HG03460 (cell line): ENCODE measurements at regions not wholly inside any gene's neighbourhood (a gene's known extent, or its start where the extent isn't known, plus 50 kb on each side); places are given as distances from the start of the nearest gene placed in this dataset.

ENCODE experiments used
- ATAC-seq: cut with Tn5 transposase; IDR thresholded peaks from one replicate; pipeline ENCODE4 v1.9.1; 2021; ENCODE audit not compliant: unreplicated experiment

GRCh38 chrX:43493756-43494155, 162.3 kb upstream of the MAOA start:
- ATAC-seq, result no peak

DNA sequence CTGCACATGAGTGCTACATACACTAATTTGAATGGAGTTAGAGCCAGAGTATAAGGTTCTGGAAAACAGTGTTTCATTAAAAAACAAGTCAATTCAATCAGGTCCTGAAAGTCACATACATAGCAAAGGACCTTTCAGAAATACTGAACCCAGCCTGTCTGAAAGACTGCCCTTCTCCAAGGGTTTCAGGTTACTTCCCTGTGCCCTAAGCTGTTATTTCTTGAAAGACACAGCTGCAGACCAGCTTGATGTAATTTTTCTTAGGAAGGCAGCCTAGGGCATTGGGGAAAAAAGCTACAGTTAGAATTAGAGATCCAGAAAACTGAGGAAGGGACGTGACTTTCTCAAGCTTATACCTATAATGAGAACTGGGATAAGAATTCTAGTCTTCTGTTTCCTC, 155.9 kb upstream of the MAOA start:
- ATAC-seq, result no peak

DNA sequence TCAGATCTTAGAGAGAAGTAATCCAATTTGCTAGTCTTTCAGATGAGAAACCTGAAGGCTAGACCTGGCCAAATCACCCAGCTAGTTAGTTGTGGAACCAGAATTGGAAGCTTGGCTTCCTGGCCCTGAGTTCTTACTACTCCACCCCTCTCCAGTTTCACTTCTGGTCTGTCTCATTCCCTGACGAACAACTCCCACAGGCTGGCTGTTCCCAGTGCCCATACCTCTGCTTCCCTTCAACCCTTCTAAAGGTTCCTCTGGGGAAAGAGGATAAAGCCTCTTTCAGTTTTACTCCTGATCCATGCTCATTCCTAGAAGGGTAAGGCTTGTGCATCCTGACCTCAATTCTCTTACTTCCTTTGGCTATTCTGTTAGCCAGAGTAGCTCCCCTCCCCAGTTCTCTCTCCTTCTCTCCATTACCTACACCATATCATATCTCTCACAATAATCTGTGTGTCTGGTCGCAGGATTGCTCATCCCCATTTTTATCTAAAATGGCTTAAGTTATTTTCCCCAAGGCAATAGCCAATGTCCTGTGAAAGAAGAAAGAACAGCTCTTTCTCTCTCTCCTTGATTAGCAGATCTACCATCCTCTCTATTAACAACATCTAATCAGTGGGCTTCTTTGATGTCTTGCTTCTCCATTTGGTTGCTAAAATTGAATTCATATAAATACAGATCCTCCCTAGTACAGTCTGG, 155.0 kb upstream of the MAOA start:
- no peak for ATAC-seq

GRCh38 chrX:43504394-43504793, 151.7 kb upstream of the MAOA start:
- ATAC-seq, result no peak

DNA sequence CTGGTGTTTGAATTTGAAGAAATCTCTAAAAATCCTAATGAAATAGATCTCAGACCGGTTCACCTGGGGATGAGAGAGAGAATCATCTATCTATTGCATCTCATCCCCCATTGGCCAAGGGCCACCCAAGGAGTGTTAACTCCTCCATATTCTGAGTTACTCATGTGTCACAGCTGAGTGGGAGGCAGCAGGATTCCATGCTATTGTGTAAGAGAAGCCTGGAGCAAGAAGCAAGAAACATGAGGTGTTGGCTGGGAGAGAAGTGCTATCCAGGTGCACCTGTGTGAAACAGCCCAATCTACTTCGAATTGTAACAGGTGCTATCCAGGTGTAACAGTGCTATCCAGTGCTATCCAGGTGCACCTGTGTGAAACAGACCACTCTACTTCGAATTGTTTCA, 150.3 kb upstream of the MAOA start:
- ATAC-seq, result no peak

DNA sequence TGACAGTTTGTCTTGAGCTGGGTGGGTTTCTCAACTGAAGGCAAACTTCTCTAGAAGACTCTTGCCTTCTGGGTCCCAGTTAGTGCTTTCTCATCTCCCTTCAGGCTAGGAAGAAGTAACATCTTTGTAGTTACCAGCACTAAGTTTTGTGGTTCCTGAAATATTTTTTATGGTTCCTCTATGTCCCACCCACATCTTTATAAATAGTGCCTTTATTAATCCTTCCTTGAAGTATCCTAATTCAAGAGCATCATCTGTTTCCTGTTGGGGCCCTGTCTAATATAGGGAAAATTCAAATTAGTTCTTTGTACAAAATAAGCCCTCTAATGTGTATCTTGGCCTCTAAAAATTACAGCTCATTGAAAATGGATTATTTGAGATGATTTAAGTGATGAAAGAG, 147.4 kb upstream of the MAOA start:
- ATAC-seq, result no peak

DNA sequence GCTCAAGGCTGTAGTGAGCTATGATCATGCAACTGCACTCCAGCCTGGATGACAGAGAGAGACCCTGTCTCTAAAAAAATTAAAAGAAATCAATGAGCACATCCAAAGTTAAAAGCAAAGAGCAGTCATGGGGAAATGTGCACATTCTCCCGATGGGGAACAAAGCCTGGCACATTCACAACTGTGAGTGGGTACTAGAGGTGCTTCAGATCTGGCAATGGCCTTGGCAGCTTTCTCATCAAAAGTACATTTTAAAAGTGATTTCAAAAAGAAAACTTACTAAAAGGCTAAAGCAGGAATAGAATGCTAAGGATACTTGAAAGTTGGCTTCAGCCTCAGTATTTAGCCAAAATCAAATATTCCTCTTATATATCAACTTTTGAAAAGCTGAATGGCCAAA, 145.9 kb upstream of the MAOA start:
- ATAC-seq, result no peak

DNA sequence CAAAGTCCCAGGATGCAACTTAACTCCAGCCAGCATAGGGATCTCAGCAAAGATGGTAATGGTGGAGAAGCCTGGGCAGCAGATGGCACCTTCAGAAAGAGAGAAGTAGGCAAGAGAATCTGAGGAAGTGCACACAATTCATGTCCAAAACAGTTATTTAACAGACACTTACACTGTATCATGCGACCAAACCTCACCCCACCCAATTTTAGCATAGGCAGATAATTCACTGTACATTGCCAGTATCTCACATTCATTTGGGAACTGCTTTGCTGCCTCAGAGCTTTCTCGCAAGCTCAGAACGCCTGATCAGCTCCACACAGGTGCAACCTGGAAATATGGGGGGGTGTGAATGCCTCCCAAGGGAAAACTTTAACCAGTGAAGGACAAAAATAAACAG, 143.0 kb upstream of the MAOA start:
- no peak for ATAC-seq

DNA sequence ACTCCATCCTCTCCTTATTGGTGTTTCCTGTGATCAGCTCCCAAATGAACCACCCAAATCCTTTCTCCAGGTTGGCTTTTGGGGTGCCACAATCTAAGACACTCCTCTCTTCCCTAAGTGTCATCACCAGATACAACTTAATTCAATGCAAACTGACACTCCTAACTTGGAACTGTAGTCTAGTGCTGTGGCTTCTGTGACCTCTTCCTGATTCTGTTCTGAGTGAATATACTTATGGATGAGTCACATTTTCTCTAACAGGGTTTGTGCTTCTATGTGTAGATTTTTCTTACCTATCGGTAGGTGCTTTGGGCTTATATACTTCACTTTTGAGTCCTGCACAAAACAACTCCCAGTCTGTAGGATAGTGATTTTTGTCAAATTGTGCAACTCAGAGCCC, 141.3 kb upstream of the MAOA start:
- ATAC-seq, result no peak

- no peak for ATAC-seq
These were observed 133.5 kb upstream of the MAOA start for GRCh38 chrX:43522582-43522981.

GRCh38 chrX:43525901-43526610, 130.0 kb upstream of the MAOA start:
- ATAC-seq, result no peak

DNA sequence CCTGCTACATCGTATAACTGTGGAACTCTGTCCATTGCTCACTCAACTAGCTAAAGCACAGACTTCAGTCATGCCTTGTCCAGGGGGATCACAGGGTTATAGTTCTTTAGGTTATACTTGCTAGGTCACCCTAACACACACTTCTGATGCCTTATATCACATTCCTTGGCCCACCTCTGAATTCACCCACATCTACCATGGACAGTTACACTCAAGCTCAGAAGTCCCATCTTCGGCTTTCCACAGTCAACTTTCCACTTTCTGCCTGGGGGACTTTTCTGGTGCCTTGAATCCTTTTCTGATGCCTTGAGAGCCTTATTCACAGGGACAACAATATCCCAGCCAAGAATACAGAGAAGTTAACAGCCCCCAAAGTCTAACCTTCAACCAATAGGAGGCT, 129.2 kb upstream of the MAOA start:
- ATAC-seq, result no peak

DNA sequence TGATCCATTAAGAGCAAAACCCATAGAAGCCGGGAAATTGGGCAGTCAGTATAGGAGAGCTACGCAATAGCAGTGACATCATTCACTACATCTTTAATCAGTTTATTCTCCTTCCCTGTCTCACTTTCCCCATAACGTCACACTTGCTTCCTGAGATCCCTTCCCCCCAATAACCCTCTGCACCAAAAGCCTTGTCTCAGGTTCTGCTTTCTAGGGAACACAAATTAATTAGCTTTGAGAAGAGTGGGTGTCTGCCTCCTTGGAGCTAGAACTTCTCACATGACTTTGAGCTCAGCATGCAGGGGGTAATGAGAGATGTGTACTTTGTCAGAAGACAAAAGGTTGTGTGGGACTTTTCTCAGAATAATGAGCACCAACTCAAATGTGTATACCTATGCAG, 128.3 kb upstream of the MAOA start:
- no peak for ATAC-seq

GRCh38 chrX:43530837-43531236, 125.3 kb upstream of the MAOA start:
- ATAC-seq, result no peak

- ATAC-seq, result no peak
These were observed 115.8 kb upstream of the MAOA start for GRCh38 chrX:43540318-43540717.

- ATAC-seq, result no peak
These were observed 104.5 kb upstream of the MAOA start for GRCh38 chrX:43551590-43551989.

DNA sequence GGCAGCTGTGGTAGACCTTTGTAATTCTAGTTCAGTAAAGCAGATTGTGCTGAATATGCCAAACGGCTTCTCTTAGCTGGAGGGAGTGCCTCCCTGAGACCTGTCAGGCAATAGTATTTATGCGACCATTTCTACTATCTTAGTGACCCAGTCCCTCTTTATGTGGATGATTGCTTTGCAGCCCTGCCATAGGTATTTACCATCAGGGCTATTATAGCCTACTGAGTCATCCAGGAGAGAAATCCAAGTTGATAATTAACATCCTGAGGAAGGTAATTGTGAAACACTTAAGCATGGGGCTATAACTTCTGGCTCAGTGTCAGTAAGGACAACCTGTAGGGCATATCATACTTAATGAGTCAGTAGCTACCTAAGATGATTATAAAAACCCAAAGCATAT, 103.9 kb upstream of the MAOA start:
- ATAC-seq, result no peak

DNA sequence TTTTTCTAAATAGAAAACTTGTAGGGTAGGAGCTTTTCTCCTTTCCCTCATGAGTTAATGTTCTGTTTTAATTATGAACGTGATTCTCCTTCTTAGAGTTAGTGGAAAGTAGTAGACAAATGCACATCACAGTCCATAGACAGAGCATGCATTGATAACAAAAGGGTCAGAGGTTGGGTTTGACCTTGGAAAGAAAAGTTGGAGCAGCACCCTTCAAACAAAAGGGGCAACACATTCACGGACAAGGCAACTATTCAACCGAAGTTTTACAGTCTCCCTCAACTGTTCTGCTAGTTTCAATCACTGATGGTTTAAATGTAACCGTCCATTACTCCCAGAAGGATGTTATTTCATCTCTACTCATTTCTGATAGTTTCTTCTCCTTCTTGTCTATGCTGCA, 103.4 kb upstream of the MAOA start:
- ATAC-seq, result no peak

GRCh38 chrX:43553257-43553656, 102.8 kb upstream of the MAOA start:
- ATAC-seq, result no peak

DNA sequence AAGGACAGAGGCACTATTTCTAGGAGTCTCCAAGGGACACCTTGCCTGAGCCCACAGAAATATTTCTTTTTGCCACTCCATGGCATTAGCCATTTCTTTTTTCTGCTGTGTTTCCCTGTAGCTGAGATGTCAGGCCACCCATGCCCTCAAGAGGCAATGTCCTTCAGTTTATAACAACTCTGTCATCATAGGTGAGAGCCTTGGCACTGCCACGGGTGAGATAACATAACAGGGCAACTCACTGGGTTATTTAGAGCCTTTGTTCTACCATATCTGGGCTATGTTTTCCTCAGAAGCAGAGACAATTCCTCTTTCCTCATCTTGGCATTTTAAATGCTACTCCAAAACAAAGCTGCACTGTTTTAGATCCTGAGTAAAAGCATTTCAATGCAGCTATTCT, 99.9 kb upstream of the MAOA start:
- ATAC-seq, result no peak

GRCh38 chrX:43557792-43558191, 98.3 kb upstream of the MAOA start:
- ATAC-seq, result no peak

- no peak for ATAC-seq
These were observed 96.5 kb upstream of the MAOA start for GRCh38 chrX:43559644-43560043.
